Brain microvascular endothelial cell (primary cell): ENCODE measurements at regions not wholly inside any gene's neighbourhood (a gene's known extent, or its start where the extent isn't known, plus 50 kb on each side); places are given as distances from the start of the nearest gene placed in this dataset.

ENCODE experiments used
- DNase-seq: peaks from one replicate; pipeline ENCODE4 v3.0.0-alpha.2; 2020
- H3K27ac ChIP-seq: fragments of 250-450 bp; sonication (Bioruptor Pico); 2 replicates; pipeline ENCODE4 v1.5.1; 2020; ENCODE audit warnings: mild to moderate bottlenecking, moderate library complexity
- H3K27me3 ChIP-seq: fragments of 250-450 bp; sonication (Bioruptor Pico); replicated peaks from 2 replicates; pipeline ENCODE4 v1.5.1; 2020; ENCODE audit warnings: mild to moderate bottlenecking
- H3K36me3 ChIP-seq: fragments of 250-450 bp; sonication (Bioruptor Pico); replicated peaks from 2 replicates; pipeline ENCODE4 v1.5.1; 2020; ENCODE audit warnings: mild to moderate bottlenecking
- H3K4me3 ChIP-seq: 2 replicates; pipeline ENCODE4 v1.5.1; 2011; ENCODE audit warnings: low read depth, mild to moderate bottlenecking, control low read depth, low read length, moderate library complexity
- in situ Hi-C: cut with HindIII; loops from 2 replicates; pipeline ENCODE4 v1.10.0; 2017; ENCODE audit warnings: low sequenced_read_pairs, low pct_ligation_motif_present
- TF ChIP-seq, protein P1 (sequence below): IDR thresholded peaks from 2 replicates; pipeline ENCODE4 v1.5.1; 2011; ENCODE audit warnings: low read depth, mild to moderate bottlenecking, moderate library complexity, low read length, control low read depth, inconsistent platforms; ENCODE audit errors: missing control alignments

DNA sequence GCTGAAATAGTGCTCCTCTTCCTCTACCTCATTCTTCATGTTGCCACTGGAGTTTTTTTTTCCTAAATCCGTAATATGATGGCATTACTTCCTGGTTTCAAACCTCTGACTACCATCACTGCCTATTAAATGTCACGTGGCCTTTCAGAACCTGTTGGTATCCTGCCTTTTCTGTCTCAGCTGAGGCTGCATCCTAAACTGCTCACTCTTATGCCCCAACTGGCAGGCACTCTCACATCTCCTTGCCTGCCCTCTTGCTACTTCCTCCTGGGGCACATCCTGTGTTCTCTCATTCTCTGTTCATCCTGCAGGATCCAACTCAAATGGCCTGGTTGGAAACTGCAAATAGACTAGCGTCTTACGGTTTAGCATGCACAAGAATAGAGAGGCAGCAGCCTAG, 468.1 kb upstream of the FANCL start:
- DNase-seq = no peak
- Histone ChIP-seq H3K27me3 (no peaks in the 10 kb centered on the region), H3K36me3 (no peaks in the 10 kb centered on the region), H3K27ac (no peak overlapping the region), H3K4me3 (no peak overlapping the region)
- TF ChIP-seq, protein P1, sequence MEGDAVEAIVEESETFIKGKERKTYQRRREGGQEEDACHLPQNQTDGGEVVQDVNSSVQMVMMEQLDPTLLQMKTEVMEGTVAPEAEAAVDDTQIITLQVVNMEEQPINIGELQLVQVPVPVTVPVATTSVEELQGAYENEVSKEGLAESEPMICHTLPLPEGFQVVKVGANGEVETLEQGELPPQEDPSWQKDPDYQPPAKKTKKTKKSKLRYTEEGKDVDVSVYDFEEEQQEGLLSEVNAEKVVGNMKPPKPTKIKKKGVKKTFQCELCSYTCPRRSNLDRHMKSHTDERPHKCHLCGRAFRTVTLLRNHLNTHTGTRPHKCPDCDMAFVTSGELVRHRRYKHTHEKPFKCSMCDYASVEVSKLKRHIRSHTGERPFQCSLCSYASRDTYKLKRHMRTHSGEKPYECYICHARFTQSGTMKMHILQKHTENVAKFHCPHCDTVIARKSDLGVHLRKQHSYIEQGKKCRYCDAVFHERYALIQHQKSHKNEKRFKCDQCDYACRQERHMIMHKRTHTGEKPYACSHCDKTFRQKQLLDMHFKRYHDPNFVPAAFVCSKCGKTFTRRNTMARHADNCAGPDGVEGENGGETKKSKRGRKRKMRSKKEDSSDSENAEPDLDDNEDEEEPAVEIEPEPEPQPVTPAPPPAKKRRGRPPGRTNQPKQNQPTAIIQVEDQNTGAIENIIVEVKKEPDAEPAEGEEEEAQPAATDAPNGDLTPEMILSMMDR = no peak
- in situ Hi-C loops = no loop called here

DNA sequence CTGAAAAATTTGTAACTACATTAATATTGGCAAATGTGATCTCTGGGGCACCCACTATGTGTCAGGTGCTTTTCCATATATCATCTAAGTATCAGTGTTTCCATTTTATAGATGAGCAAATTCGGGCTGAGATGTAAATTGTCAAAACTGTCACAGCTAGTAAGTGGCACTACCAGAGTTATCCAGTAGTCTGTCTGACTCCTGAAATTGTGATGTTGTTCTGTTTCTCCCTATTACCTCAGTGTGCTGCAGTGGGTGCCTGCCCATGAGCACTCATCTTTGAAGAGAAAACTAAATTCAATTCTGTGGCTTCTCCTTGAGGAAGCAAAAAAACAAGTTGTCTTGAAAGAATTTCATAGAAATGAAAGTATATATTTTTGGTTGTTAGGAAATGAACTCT, 467.4 kb upstream of the FANCL start:
- Histone ChIP-seq H3K4me3 (no peak overlapping the region), H3K36me3 (no peaks in the 10 kb centered on the region), H3K27ac (no peak overlapping the region), H3K27me3 (no peaks in the 10 kb centered on the region)
- in situ Hi-C loops = no loop called here
- no peak for DNase-seq
- TF ChIP-seq, protein P1 = peak; percentile 15

DNA sequence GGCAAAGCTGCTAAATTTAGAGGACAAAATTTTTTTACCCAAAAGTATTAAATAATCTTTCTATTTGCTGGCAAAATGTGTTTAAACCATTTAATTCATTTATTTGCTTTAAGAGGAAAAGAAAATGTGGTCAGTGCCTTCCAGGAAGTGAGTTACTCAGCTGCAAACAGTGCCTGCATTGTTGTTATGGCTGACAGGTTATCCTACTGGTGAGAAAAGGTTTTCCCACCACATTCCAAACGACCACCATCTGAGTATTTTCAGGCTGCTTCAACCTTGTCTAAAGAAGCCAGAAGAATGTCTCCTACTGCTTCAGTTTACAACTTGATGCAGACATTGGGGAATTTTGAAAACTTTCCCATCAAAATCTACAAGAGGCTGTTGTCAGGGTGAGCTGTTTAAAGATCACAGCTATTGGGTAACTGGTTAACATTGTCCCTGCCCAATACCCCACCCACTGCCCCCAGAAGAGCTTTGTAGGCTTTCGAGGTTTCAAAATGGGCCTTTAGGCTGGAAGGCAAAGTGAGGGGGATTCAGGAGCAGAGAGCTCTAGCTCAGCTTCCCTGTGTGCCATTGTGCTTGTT, 461.3 kb upstream of the FANCL start:
- in situ Hi-C loops = no loop called here
- TF ChIP-seq, protein P1 = peak; percentile 12
- Histone ChIP-seq H3K36me3 (no peaks in the 10 kb centered on the region), H3K4me3 (no peak overlapping the region), H3K27me3 (no peaks in the 10 kb centered on the region), H3K27ac (no peak overlapping the region)
- peak; percentile 46 for DNase-seq

DNA sequence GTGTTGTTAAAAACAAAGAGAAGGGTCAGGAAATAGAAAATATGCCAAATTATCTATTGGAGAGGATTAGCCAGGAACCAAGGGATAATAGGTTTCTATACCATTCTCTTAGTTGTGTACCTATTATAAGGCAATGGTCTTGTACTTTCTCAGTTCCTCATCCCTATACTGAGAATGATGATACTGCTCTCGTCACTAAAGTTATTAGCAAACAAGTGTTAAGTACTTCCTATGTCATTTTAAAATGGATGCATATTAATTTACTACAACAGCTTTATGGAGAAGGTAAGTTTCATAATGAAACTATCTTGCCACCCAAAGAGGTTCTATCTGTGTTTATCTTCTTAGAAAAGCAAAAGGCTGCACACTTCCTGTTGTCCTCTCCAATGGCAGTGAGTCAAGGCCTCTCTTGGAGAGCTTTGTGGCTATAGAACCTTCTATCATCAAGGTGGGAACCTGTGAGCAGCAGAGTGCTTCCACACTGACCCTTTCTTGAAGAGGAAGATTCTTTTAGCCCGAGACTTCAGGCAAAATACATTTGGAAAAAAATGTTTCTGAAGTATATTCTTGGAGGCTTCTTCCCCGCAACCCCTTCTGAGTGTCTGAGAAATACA, 460.7 kb upstream of the FANCL start:
- Histone ChIP-seq H3K27ac (no peak overlapping the region), H3K36me3 (no peaks in the 10 kb centered on the region), H3K27me3 (no peaks in the 10 kb centered on the region), H3K4me3 (no peak overlapping the region)
- in situ Hi-C loops = no loop called here
- no peak for DNase-seq
- TF ChIP-seq, protein P1 = no peak

DNA sequence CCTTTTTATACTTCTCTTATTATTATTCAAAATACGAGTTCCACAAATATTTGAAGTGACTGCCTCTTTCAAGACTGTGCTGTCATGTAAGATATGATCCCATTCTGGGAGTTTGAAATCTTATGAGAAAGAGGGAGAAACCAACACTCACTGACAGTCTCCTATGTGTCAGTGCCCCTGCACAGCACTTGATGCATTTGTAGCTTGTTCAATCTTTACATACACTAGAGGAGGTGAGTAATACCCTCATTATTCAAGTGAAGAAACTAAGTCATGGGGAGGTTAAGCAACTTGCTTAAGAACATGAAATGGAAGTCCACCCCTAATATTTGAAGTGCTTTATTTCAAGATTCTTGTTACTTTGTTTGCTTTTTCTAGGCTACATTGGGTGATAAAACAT, 459.5 kb upstream of the FANCL start:
- Histone ChIP-seq H3K27me3 (no peaks in the 10 kb centered on the region), H3K27ac (no peak overlapping the region), H3K36me3 (no peaks in the 10 kb centered on the region), H3K4me3 (no peak overlapping the region)
- no peak for DNase-seq
- TF ChIP-seq, protein P1 = no peak
- in situ Hi-C loops = no loop called here

DNA sequence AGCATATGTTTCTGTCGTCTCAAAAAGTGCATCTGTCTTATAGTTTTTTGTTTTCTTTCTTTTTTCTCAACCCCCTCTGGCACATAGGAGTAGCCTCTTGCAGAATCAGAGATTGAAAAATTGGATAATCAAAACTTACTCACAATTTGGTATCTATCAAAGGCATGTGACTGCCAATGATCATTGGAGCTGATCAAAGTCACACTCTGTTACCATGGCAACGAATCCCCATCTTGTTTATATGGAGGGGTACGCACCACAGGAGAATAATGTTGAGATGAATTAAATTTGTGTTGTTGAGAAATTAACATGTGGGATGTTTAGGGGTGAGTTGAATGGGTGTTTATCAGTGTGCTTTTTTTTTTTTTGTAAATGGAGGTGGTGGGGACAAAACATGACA, 458.3 kb upstream of the FANCL start:
- no peak for DNase-seq
- H3K27ac ChIP-seq = no peak overlapping the region
- TF ChIP-seq, protein P1 = no peak
- no peaks in the 10 kb centered on the region for H3K36me3 ChIP-seq
- no peak overlapping the region for H3K4me3 ChIP-seq
- in situ Hi-C loops = no loop called here
- no peaks in the 10 kb centered on the region for H3K27me3 ChIP-seq
